Breast epithelium (tissue), 4 donors: ENCODE measurements at regions not wholly inside any gene's neighbourhood (a gene's known extent, or its start where the extent isn't known, plus 50 kb on each side); places are given as distances from the start of the nearest gene placed in this dataset.
A peak's percentile ranks its signal among the peaks of the same experiment; 100 is the strongest.

ENCODE experiments used
- DNase-seq, 2 donors: peaks; one replicate each; pipeline ENCODE4 v3.0.0-alpha.2; 2019; ENCODE audit warnings: low spot score in 2 of 2
- H3K27ac ChIP-seq, 2 donors: fragments of 200-600 bp; sonication (generic) in 1 of 2; one replicate each; pipeline ENCODE4 v1.5.1; 2016 to 2019; ENCODE audit warnings: mild to moderate bottlenecking in 1 of 2
- H3K27me3 ChIP-seq, 2 donors: fragments of 200-600 bp; sonication (generic) in 1 of 2; one replicate each; pipeline versions ENCODE4 v1.5.1 to v1.6.0; 2017 to 2019; ENCODE audit warnings: control low read depth in 1 of 2, mild to moderate bottlenecking in 1 of 2
- H3K36me3 ChIP-seq: fragments of 200-600 bp; one replicate; pipeline ENCODE4 v1.5.1; 2019
- H3K4me1 ChIP-seq, 2 donors: fragments of 200-600 bp; sonication (generic); one replicate each; pipeline ENCODE4 v1.5.1; 2016 to 2019; ENCODE audit warnings: control low read depth in 1 of 2
- H3K4me3 ChIP-seq, 3 donors: fragments of 200-600 bp; sonication (generic); 1 replicate in 2 of 3; 2 replicates in 1 of 3; pipeline ENCODE4 v1.5.1; 2016 to 2019; ENCODE audit warnings: mild to moderate bottlenecking in 3 of 3, moderate library complexity in 2 of 3
- H3K9me3 ChIP-seq, 2 donors: fragments of 200-600 bp; sonication (generic) in 1 of 2; one replicate each; pipeline ENCODE4 v1.5.1; 2016 to 2019; ENCODE audit warnings: control low read depth in 1 of 2
- CTCF ChIP-seq, 3 donors: fragments of 450-650 bp; IDR thresholded peaks; one replicate each; pipeline ENCODE4 v1.5.1; 2016 to 2017; ENCODE audit warnings: antibody characterized with exemption in 3 of 3, mild to moderate bottlenecking in 3 of 3, moderate library complexity in 3 of 3
- POLR2A ChIP-seq: fragments of 450-650 bp; IDR thresholded peaks from one replicate; pipeline ENCODE4 v1.6.1; 2016; ENCODE audit warnings: antibody characterized with exemption, mild to moderate bottlenecking, moderate library complexity
- POLR2AphosphoS5 ChIP-seq, 3 donors: sonication (generic); formaldehyde crosslinking; IDR thresholded peaks; one replicate each; pipeline ENCODE4 v1.6.1; 2017; ENCODE audit warnings: antibody characterized with exemption in 3 of 3
- intact Hi-C: fragments of 100-400 bp; cut with DNase I; formaldehyde crosslinking; loops from one replicate; pipeline ENCODE4 v1.15.1; 2023; ENCODE audit warnings: low total_unique reads

- Histone ChIP-seq H3K27ac (no peak overlapping the region), H3K36me3 (no peaks in the 10 kb centered on the region), H3K4me1 (no peaks in the 10 kb centered on the region), H3K4me3 (no peak overlapping the region), H3K27me3 (no peaks in the 10 kb centered on the region), H3K9me3 (peaks cover 0 to 5% of the 10 kb centered on the region in 2 donors)
- intact Hi-C loops: no loop called here
- no peak for TF ChIP-seq CTCF (IDR thresholded peaks at IDR 0.05)
- TF ChIP-seq POLR2A: no peak
- no peak for TF ChIP-seq POLR2AphosphoS5 (IDR thresholded peaks at IDR 0.05)
- DNase-seq: no peak
Measured at GRCh38 chr6:18676548-18676947, 289.4 kb downstream of the RNF144B start.

GRCh38 chr6:18680842-18681241 is 293.7 kb downstream of the RNF144B start:
- H3K4me3 ChIP-seq: no peak overlapping the region
- TF ChIP-seq POLR2AphosphoS5 (IDR thresholded peaks at IDR 0.05) (no peak), CTCF (IDR thresholded peaks at IDR 0.05) (no peak), POLR2A (no peak)
- H3K27me3 ChIP-seq: no peaks in the 10 kb centered on the region
- no peaks in the 10 kb centered on the region for H3K4me1 ChIP-seq
- peaks cover 0 to 5% of the 10 kb centered on the region in 2 donors for H3K9me3 ChIP-seq
- intact Hi-C loops: no loop called here
- H3K36me3 ChIP-seq: no peaks in the 10 kb centered on the region
- no peak for DNase-seq
- no peak overlapping the region for H3K27ac ChIP-seq

- Histone ChIP-seq H3K27me3 (no peaks in the 10 kb centered on the region), H3K36me3 (no peaks in the 10 kb centered on the region), H3K9me3 (peaks cover 0 to 5% of the 10 kb centered on the region in 2 donors), H3K27ac (no peak overlapping the region), H3K4me1 (no peaks in the 10 kb centered on the region), H3K4me3 (no peak overlapping the region)
- intact Hi-C loops: no loop called here
- no peak for TF ChIP-seq POLR2AphosphoS5 (IDR thresholded peaks at IDR 0.05)
- no peak for TF ChIP-seq CTCF (IDR thresholded peaks at IDR 0.05)
- TF ChIP-seq POLR2A: no peak
- no peak for DNase-seq
Measured at GRCh38 chr6:18681832-18682503, 294.8 kb downstream of the RNF144B start.

- no peak overlapping the region for H3K4me3 ChIP-seq
- no peaks in the 10 kb centered on the region for H3K36me3 ChIP-seq
- H3K4me1 ChIP-seq: no peaks in the 10 kb centered on the region
- intact Hi-C loops: no loop called here
- H3K9me3 ChIP-seq: no peaks in the 10 kb centered on the region
- no peak for TF ChIP-seq CTCF (IDR thresholded peaks at IDR 0.05)
- no peak for TF ChIP-seq POLR2AphosphoS5 (IDR thresholded peaks at IDR 0.05)
- no peak for TF ChIP-seq POLR2A
- H3K27ac ChIP-seq: no peak overlapping the region
- no peaks in the 10 kb centered on the region for H3K27me3 ChIP-seq
- DNase-seq: no peak
Measured at GRCh38 chr6:18684343-18684742, 297.2 kb downstream of the RNF144B start.

- H3K4me1 ChIP-seq: no peaks in the 10 kb centered on the region
- H3K36me3 ChIP-seq: no peaks in the 10 kb centered on the region
- TF ChIP-seq CTCF (IDR thresholded peaks at IDR 0.05) (no peak), POLR2AphosphoS5 (IDR thresholded peaks at IDR 0.05) (no peak), POLR2A (no peak)
- H3K27ac ChIP-seq: peak overlapping the region in 1 of 2 donors; percentile 53
- no peaks in the 10 kb centered on the region for H3K27me3 ChIP-seq
- intact Hi-C loops: no loop called here
- no peak overlapping the region for H3K4me3 ChIP-seq
- DNase-seq: no peak
- H3K9me3 ChIP-seq: no peaks in the 10 kb centered on the region
Measured at GRCh38 chr6:18692929-18693685, 306.0 kb downstream of the RNF144B start.
